ENCODE measurements at regions not wholly inside any gene's neighbourhood (a gene's known extent, or its start where the extent isn't known, plus 50 kb on each side); places are given as distances from the start of the nearest gene placed in this dataset.
"Not testable (repeated sequence)": the region's sequence is repeated elsewhere in the genome, so short reads cannot be mapped to it uniquely, and the experiment has no call there.

DNA sequence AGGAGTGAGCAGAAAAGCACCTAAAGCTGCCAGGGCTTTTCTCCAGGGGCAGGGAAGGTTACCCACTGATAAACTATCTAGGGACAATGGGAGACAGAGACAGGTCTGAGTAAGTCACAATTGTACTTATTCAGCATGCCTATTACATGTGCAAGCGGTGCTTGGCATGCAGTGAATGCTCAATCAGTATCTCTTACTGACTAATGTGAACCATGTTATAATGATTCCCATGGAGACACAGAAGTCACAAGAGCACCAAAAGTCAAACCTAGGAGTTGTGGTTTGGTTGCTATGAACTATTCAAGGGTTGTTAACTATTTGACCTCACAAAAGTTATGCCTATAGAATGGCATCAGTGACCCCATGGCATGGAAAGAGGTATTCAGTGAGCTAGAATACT lies 50.0 kb upstream of the RASGRP1 start:
- DNase-seq, result no peak

GRCh38 chr15:38617831-38618230 lies 53.2 kb upstream of the RASGRP1 start:
- DNase-seq, result no peak

- DNase-seq, result no peak
Observed at GRCh38 chr15:38618242-38618955, 53.8 kb upstream of the RASGRP1 start.

DNA sequence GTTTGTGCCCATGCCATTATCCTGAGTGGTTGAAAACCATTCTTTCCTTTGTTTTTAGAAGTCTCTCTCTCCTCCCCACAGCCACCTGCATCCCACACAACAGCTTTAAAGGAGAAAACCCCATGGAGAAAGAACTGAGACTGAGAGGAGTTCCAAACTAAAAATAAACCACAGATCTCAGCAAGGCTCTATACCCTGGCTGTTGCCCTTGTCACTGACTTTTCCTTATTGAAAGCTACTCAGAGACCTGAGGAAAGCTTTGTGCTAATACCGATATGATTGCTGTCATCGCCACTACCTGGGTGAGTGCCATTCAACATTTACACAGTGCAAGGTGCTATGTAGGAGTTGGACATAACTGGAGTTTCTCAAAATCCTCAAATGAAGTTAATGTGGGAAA lies 55.5 kb upstream of the RASGRP1 start:
- DNase-seq, result no peak

DNA sequence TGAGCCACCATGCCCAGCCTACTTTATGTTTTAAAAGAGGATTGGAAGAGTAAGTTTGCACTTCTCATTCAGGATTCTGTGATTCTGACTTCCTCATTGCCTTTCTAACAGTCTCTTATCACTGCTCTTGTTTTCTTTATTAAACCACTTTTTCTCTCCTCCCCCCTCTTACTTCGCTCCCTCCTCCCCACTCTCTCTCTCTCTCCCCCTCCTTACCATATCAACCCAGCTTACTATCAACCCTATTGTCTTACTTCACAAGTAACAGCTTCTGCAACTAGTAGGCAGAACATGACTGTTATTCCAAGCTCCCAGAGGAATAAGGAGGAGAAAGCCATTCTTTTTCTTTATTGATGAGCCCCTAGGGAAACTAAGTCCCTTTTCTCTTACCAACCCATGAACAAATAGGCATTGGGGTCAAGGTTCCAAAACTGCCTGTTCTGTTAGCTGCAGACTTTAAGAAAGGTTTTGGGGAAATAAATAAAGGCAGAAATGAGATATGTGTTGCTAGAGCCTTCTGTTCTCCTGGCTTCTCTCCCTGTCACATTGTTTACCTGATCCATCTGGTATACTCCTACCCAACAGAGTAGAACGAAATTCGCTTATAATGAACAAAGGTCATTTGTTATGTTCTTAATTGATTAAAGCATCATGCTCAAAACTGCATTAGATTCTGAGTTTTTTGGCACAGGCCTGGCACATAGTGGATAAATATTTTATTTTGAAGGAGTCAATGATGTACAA lies 56.4 kb upstream of the RASGRP1 start:
- no peak for DNase-seq

DNA sequence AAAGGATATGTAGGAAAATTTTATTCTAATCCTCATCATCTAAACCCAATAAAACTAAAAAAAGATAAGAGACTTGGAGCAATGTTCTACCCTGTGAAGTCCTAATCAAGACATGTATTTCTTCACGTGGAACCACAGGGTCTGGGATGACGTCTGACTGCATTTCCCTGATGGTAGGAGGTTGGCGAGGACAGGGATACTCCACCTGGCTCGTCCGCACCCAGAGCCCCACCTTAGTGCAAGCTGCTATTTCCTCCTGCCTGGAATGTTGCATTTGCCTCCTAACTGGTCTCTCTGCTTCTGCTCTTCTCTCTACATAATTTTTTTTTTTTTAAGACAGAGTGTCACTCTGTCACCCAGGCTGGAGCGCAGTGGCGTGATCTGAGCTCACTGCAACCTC lies 57.7 kb upstream of the RASGRP1 start:
- no peak for DNase-seq

DNA sequence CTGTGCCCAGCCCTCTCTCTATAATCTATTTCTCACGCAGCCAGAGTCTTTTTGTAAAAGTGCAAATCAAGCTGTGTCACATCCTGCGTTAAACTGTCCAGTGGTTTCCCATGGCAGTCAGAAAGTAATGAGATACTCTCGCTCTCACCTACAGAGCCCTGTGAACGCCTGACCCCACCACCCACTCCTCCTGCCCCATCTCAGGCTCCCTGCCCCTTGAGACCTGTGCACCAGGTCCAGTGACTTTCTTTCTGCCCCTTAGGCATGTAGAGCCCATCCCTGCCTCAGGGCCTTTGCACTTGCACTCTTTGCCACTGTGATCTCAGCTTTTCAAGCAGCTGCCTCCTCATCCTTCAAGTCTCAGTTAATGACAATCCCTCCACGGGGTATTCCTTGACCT lies 58.3 kb upstream of the RASGRP1 start:
- no peak for DNase-seq

GRCh38 chr15:38623744-38624143 lies 59.1 kb upstream of the RASGRP1 start:
- DNase-seq, result no peak

DNA sequence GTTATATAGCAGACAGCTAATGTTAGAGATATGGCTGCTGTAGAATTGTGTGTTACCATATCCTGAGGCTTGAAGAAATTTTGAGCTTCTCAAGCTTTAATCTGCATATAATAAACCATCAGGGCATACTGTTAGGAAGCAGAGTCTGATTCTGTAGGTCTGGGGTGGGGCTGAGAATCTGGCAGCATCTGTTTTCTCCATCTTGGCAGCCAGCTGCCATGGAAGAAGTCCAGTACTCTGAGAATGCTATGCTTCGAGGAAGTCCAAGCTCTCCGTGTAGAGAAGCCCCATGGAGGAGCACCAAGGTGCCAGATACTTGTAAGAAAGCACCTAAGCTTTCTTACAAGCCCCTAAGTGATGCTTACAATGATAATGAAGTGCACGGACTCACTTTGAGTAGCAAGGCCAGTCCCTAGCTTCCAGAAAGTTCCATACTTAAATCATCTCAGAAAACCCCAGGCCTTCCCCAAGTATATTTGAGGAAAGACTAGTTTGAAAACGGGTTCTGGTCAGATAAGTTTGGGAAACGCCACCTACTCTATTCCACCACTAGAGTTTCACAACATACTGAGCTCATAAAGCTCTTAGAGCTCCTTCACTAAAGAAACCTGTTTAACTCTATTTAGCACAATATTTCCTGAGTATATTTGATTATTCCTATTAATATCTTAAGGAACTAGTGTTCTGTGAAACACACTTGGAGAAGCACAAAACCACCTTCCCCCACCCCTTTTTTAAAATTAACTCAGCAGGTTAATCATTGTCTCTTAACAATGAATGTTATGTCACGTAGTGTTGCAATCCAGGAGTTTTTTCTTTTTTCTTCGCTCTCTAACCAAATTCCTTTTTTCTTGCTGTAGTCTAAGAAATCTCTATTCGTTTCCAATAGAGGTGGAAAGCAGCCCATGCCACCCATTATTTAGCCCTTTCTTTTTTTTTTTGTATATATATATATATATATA lies 59.9 kb upstream of the RASGRP1 start:
- DNase-seq, result no peak

- DNase-seq, result no peak
Observed at GRCh38 chr15:38625886-38626285, 61.3 kb upstream of the RASGRP1 start.

- no peak for DNase-seq
Observed at GRCh38 chr15:38626443-38627050, 61.9 kb upstream of the RASGRP1 start.

- no peak for DNase-seq
Observed at GRCh38 chr15:38627689-38628277, 63.2 kb upstream of the RASGRP1 start.

DNA sequence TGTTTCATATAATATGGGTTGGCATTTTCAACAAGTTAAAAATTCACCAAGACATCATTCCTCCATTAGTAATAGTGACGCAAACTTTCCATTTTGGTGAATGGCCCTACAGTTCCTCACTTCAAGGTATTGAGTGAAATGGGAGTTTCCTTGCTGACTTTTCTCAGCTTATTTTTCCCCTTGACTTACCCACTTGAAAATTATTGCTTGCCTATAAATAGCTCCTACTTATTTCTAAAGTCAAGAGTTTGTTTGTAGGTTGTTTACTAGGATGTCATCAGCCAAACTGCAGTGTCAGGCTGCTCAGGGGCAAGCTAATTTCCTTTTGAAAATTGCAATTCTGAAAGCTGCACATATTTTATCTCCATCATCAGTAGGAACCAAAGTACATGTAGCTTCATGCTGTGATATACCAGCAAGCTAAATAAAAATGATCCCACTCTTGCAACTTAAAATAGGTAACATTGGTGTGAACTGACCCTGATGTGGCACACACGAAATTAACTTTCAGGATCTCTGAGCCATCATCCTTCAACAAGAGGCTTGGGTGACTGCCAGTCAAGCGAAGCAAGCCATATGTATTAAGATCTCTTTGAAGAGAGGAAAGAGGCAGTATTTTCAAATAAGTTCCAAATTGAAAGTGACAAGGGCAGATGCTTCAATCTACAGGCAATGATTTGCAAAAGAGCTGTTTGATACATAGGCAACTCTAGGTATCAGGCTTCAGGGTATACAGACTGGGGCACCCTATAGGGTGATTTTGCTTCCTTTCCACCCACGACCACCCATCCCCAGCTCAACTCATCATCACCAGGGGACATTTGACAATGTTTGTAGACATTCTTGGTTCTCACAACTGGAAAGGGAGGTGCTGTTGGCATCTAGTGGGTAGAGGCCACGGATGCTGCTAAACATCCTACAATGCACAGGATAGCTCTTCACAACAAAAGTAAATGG lies 66.8 kb upstream of the RASGRP1 start:
- no peak for DNase-seq

DNA sequence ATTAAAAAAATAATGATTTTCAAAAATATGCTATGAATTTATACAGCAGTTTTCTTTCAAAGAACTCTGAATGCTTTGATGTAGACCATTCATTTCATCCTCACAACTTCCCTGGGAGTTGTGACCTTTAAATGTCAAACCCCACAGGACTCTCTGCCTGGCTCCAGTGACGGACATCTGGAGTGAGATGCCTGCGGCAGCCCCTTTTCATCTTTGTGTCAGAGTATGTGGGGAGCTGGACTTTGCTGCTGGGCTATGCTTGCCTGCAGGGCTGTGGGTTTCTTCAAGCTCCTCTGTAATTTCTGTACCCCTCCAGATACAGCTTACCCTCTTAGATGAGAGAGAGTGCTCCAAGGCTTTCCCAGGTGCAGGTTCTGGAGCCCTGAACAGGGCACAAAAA lies 70.6 kb upstream of the RASGRP1 start:
- DNase-seq, result no peak

- DNase-seq, result no peak
Observed at GRCh38 chr15:38636597-38636996, 72.0 kb upstream of the RASGRP1 start.

DNA sequence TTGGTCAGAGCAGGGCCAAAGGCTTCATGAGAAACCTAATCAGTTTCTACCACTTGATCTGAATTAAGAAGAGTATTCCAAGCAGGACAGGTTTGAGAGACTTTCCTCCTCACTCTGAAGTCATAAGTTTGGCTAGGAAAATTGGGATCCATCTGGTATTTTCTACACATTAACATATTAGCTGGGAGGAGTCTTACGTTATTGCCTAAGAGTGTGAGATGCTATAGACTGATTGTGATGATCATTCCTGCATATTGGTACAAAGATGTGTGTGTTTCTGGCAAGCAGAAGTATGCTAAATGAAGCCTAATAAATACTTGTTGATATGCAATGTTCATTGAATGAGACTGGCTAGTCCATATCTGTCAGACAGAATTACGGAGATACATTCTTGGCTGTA lies 73.5 kb upstream of the RASGRP1 start:
- no peak for DNase-seq

DNA sequence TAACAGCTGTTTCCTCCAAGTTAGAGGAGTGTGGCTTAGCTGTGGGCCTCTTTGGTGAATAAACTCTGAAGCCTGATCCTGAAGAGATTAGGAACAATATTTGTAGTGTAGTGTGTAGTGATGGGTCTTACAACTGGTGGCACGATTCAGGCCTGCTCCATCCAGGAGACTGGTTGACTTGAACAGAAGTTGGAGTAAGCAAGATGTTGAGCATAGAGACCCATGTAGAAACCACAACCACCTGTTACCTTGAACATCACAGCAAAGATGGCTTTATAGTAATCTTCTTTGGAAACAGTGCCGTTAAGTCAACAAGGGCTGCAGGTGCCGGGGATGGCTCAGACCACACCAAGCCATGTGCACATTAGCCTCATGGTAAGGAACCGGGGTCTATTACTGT lies 74.2 kb upstream of the RASGRP1 start:
- no peak for DNase-seq

DNA sequence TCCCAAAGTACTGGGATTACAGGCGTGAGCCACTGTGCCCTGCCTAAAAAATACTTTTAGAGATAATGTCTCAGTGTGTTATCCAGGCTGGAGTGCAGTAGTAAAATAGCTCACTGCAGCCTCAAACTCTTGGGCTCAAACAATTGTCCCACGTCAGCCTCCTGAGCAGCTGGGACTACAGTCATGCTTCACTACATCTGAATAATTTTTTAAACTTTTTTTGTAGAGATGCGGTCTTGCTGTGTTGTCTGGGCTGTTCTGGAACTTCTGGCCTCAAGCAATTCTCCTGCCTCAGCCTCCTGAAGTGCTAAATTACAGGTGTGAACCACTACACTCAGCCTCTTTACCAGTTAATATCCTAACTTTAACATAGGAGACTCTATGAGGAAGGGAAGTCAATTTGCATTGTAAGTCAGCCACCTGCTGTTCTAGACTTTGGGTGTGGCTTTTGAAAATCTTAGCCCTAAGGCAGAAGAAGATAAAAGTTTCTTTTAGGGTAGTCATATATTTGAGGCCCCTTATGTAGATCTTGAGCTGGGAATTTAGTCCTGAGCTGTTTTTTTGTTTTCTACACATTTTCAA lies 78.2 kb upstream of the RASGRP1 start:
- DNase-seq, result no peak

GRCh38 chr15:38644353-38644752 lies 79.7 kb upstream of the RASGRP1 start:
- DNase-seq, result not testable (repeated sequence)

GRCh38 chr15:38646716-38647115 lies 82.1 kb upstream of the RASGRP1 start:
- no peak for DNase-seq

- DNase-seq, result no peak
Observed at GRCh38 chr15:38647683-38648082, 83.1 kb upstream of the RASGRP1 start.
